GM12878 (cell line): ENCODE measurements at regions not wholly inside any gene's neighbourhood (a gene's known extent, or its start where the extent isn't known, plus 50 kb on each side); places are given as distances from the start of the nearest gene placed in this dataset.

ENCODE experiments used
- ATAC-seq: fragments of 200-7000 bp; cut with Tn5 transposase; 3 replicates; pipeline ENCODE4 v1.9.1; 2020; ENCODE audit warnings: mild to moderate bottlenecking, moderate library complexity
- BruUV-seq: library from RNA; stranded (reverse); fragments of 400-500 nt; replicated peaks from 2 replicates; lab custom pipeline; 2021; lab: Mats Ljungman, UMichigan
- CTCF ChIA-PET: fragments of 300-600 bp; sonication (Branson Sonifier 250); formaldehyde crosslinking; extraction: SDS; loops from one replicate; lab custom pipeline; 2021; ENCODE audit warnings: inconsistent platforms; lab: Yijun Ruan, JAX
- POLR2A ChIA-PET: fragments of 350-600 bp; formaldehyde crosslinking; extraction: SDS; loops from one replicate; lab custom pipeline; 2021; ENCODE audit warnings: inconsistent platforms; lab: Charles Lee
- RAD21 ChIA-PET: fragments of 300-600 bp; sonication (Branson Sonifier 250); formaldehyde crosslinking; loops from one replicate; lab custom pipeline; 2023; ENCODE audit warnings: antibody characterized with exemption; ENCODE audit not compliant: unreplicated experiment; lab: Charles Lee
- SMC1A ChIA-PET: fragments of 300-600 bp; sonication (Branson Sonifier 250); formaldehyde crosslinking; loops from one replicate; lab custom pipeline; 2023; ENCODE audit not compliant: unreplicated experiment, uncharacterized antibody; lab: Charles Lee
- DNase-seq: peaks from one replicate; pipeline ENCODE4 v3.0.0-alpha.2; 2011; ENCODE audit warnings: low read depth, low spot score
- FAIRE-seq: peaks from 3 replicates; lab custom pipeline; 2011; peaks lifted over from hg19 to GRCh38; lab: Jason Lieb, UNC
- H2AFZ ChIP-seq: 2 replicates; pipeline ENCODE4 v1.6.0; 2011; ENCODE audit warnings: low read depth, low read length, control low read depth; ENCODE audit not compliant: control insufficient read depth
- H3K27ac ChIP-seq: 2 replicates; pipeline ENCODE4 v1.5.1; 2011; ENCODE audit warnings: control low read depth; ENCODE audit not compliant: control insufficient read depth, insufficient read depth
- H3K27me3 ChIP-seq, 2 experiments: replicated peaks in 1 of 2; 2 replicates each; pipeline versions ENCODE4 v1.6.0 to v1.6.1; 2011; ENCODE audit warnings: low read length in 1 of 2; ENCODE audit not compliant: control insufficient read depth in 2 of 2, insufficient read depth in 2 of 2
- H3K36me3 ChIP-seq, 2 experiments: 2 replicates each; pipeline ENCODE4 v1.5.1; 2011; ENCODE audit warnings: low read length in 1 of 2; ENCODE audit not compliant: control insufficient read depth in 2 of 2, insufficient read depth in 2 of 2
- H3K4me1 ChIP-seq: 2 replicates; pipeline ENCODE4 v1.6.1; 2011; ENCODE audit warnings: mild to moderate bottlenecking, low read length, moderate library complexity, mixed read lengths; ENCODE audit not compliant: control insufficient read depth, insufficient read depth
- H3K4me2 ChIP-seq: 2 replicates; pipeline ENCODE4 v1.6.0; 2011; ENCODE audit warnings: control low read depth; ENCODE audit not compliant: control insufficient read depth, insufficient read depth
- H3K4me3 ChIP-seq: fragments of 200-600 bp; sonication (generic); 2 replicates; pipeline ENCODE4 v1.5.1; 2016
- H3K79me2 ChIP-seq: 2 replicates; pipeline ENCODE4 v1.6.0; 2011; ENCODE audit warnings: low read length; ENCODE audit not compliant: control insufficient read depth, insufficient read depth
- H3K9ac ChIP-seq: 2 replicates; pipeline ENCODE4 v1.8.0; 2011; ENCODE audit warnings: low read length, control low read depth, mixed read lengths; ENCODE audit not compliant: control insufficient read depth, insufficient read depth
- H3K9me3 ChIP-seq: replicated peaks from 3 replicates; pipeline ENCODE4 v1.5.1; 2011; ENCODE audit warnings: mild to moderate bottlenecking, low read length; ENCODE audit not compliant: control insufficient read depth, insufficient read depth
- H4K20me1 ChIP-seq: 2 replicates; pipeline ENCODE4 v1.6.0; 2011; ENCODE audit not compliant: control insufficient read depth, insufficient read depth
- DPF2 ChIP-seq: fragments of 450-650 bp; IDR thresholded peaks from 2 replicates; pipeline ENCODE4 v1.6.1; 2017; ENCODE audit warnings: mild to moderate bottlenecking
- GABPA ChIP-seq: IDR thresholded peaks from 2 replicates; pipeline ENCODE4 v1.6.1; 2014; ENCODE audit warnings: antibody characterized with exemption, low read depth, mild to moderate bottlenecking, inconsistent platforms
- GATAD2B ChIP-seq: fragments of 450-650 bp; conservative IDR thresholded peaks from 2 replicates; pipeline ENCODE4 v1.6.1; 2017; ENCODE audit warnings: low read depth, mild to moderate bottlenecking, moderate library complexity
- HDGF ChIP-seq: fragments of 450-650 bp; IDR thresholded peaks from 2 replicates; pipeline ENCODE4 v1.6.1; 2016; ENCODE audit warnings: antibody characterized with exemption
- MTA2 ChIP-seq: fragments of 450-650 bp; IDR thresholded peaks from 2 replicates; pipeline ENCODE4 v1.6.1; 2016; ENCODE audit warnings: low read depth, mild to moderate bottlenecking, moderate library complexity
- RAD21 ChIP-seq: IDR thresholded peaks from 2 replicates; pipeline ENCODE4 v1.6.1; 2011; ENCODE audit warnings: mild to moderate bottlenecking, low read depth, low read length, moderate library complexity; ENCODE audit not compliant: insufficient read depth
- SMARCA5 ChIP-seq: fragments of 450-650 bp; IDR thresholded peaks from 2 replicates; pipeline ENCODE4 v1.6.1; 2017; ENCODE audit warnings: mild to moderate bottlenecking
- SP1 ChIP-seq: IDR thresholded peaks from one replicate; pipeline ENCODE4 v1.6.1; 2011; ENCODE audit warnings: low read depth, low read length
- SREBF1 ChIP-seq: IDR thresholded peaks from 2 replicates; pipeline ENCODE4 v1.6.1; 2012; ENCODE audit warnings: mild to moderate bottlenecking, low read length
- SREBF2 ChIP-seq: IDR thresholded peaks from 2 replicates; pipeline ENCODE4 v1.6.1; 2012; ENCODE audit warnings: mild to moderate bottlenecking, low read length
- STAT3 ChIP-seq: IDR thresholded peaks from 2 replicates; pipeline ENCODE4 v1.6.1; 2011; ENCODE audit warnings: low read depth, low read length, improper control_type of control experiment
- TAF1 ChIP-seq: IDR thresholded peaks from 2 replicates; pipeline ENCODE4 v1.6.1; 2011; ENCODE audit warnings: mild to moderate bottlenecking, low read depth, low read length, borderline replicate concordance
- TCF3 ChIP-seq: IDR thresholded peaks from 2 replicates; pipeline ENCODE4 v1.6.1; 2012; ENCODE audit warnings: low read depth, mild to moderate bottlenecking, low read length, borderline replicate concordance; ENCODE audit not compliant: insufficient read depth
- ZNF24 ChIP-seq: fragments of 450-650 bp; IDR thresholded peaks from 2 replicates; pipeline ENCODE4 v1.6.1; 2017; ENCODE audit warnings: antibody characterized with exemption, mild to moderate bottlenecking
- WGBS: methylation state at CpG from one replicate; pipeline ENCODE4 v1.1.6; 2016; ENCODE audit warnings: low lambda C conversion rate; ENCODE audit not compliant: insufficient replicate concordance, insufficient coverage; ENCODE audit errors: missing lambda C conversion rate; 5-methylcytosine and 5-hydroxymethylcytosine counted together
- in situ Hi-C: fragments of 300-500 bp; cut with MboI; formaldehyde crosslinking; loops from 9 replicates; pipeline ENCODE4 v1.14.3; 2018; ENCODE audit warnings: mixed read lengths
- intact Hi-C: fragments of 100-400 bp; cut with micrococcal nuclease; formaldehyde crosslinking; loops from one replicate; pipeline ENCODE4 v1.14.2; 2022; ENCODE audit not compliant: unreplicated experiment
- TF ChIP-seq, protein P1 (sequence below): IDR thresholded peaks from 2 replicates; pipeline ENCODE4 v1.6.1; 2011; ENCODE audit warnings: low read depth, low read length, improper control_type of control experiment, borderline replicate concordance
- TF ChIP-seq, protein P2 (sequence below): fragments of 450-650 bp; IDR thresholded peaks from 2 replicates; pipeline ENCODE4 v1.6.1; 2017; ENCODE audit warnings: mild to moderate bottlenecking, moderate library complexity

DNA sequence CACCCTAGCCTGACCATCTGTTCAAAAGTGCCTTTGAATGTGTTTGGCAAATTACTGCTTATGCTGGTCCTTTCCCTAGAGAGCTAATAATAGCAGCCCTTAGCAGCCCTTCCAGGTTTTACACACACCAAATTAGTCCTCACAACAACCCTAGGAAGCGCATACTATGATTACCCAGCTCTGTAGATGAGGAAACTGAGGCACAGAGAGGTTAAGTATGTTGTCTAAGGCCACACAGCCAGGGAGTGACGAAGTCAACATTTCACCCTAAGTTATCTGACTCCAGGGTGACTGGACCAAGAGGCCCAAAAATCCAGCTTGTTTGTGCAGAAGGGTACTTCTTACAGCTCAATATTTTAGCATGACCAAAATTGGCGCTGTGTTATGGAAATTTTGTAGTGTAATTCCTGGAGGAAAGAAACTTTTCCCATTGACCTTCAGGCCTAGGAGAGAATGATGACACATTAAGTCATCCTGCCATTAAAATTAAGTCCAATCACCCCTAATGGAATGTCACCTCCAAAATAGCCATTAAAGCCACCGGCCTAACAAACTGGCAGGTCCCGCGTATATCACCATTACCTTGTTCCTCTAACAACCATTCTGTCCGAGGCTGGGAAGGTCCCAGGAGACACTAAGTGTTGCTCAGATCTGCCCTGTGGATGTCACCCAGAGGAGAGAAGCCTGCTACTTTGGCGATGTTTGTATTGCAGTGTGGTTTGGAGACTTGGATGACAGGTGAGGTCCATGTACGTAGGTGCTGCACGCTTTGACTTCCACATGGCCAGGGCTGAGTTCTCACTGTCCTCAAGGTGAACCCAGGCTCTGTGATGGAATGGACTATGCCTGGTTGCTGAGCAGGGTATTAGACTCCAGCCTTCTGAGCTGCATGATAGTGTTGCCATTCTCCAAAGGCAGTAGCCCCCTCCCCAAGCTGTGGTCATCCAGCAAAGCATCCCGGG lies 258.3 kb downstream of the TOMM20 start:
- no peak overlapping the region for H3K27ac ChIP-seq
- ChIA-PET CTCF (interaction anchor here (1.0 to 1.4 kb wide), 2 partner anchors 23 to 25 kb away, joined by 3 read pairs; no protein-coding TSS in a partner anchor), SMC1A (interaction anchor here (0.9 to 1.1 kb wide), 3 partner anchors 28 to 250 kb away, joined by 3 to 4 read pairs (median 3); no protein-coding TSS in a partner anchor), RAD21 (no interaction called here), POLR2A (interaction anchor here (0.6 kb wide), 1 partner anchor 78 kb away, joined by 8 read pairs; no protein-coding TSS in a partner anchor)
- TF ChIP-seq SREBF2: no peak
- TF ChIP-seq, protein P1, sequence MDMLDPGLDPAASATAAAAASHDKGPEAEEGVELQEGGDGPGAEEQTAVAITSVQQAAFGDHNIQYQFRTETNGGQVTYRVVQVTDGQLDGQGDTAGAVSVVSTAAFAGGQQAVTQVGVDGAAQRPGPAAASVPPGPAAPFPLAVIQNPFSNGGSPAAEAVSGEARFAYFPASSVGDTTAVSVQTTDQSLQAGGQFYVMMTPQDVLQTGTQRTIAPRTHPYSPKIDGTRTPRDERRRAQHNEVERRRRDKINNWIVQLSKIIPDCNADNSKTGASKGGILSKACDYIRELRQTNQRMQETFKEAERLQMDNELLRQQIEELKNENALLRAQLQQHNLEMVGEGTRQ: no peak
- TF ChIP-seq GABPA: no peak
- TF ChIP-seq TAF1: no peak
- no peak for TF ChIP-seq RAD21
- TF ChIP-seq SREBF1: no peak
- no peak for TF ChIP-seq STAT3
- no peak for TF ChIP-seq DPF2
- TF ChIP-seq MTA2: no peak
- no peak for TF ChIP-seq GATAD2B
- no peak for TF ChIP-seq TCF3
- TF ChIP-seq SP1: no peak
- no peak for TF ChIP-seq HDGF
- TF ChIP-seq SMARCA5: no peak
- TF ChIP-seq, protein P2, sequence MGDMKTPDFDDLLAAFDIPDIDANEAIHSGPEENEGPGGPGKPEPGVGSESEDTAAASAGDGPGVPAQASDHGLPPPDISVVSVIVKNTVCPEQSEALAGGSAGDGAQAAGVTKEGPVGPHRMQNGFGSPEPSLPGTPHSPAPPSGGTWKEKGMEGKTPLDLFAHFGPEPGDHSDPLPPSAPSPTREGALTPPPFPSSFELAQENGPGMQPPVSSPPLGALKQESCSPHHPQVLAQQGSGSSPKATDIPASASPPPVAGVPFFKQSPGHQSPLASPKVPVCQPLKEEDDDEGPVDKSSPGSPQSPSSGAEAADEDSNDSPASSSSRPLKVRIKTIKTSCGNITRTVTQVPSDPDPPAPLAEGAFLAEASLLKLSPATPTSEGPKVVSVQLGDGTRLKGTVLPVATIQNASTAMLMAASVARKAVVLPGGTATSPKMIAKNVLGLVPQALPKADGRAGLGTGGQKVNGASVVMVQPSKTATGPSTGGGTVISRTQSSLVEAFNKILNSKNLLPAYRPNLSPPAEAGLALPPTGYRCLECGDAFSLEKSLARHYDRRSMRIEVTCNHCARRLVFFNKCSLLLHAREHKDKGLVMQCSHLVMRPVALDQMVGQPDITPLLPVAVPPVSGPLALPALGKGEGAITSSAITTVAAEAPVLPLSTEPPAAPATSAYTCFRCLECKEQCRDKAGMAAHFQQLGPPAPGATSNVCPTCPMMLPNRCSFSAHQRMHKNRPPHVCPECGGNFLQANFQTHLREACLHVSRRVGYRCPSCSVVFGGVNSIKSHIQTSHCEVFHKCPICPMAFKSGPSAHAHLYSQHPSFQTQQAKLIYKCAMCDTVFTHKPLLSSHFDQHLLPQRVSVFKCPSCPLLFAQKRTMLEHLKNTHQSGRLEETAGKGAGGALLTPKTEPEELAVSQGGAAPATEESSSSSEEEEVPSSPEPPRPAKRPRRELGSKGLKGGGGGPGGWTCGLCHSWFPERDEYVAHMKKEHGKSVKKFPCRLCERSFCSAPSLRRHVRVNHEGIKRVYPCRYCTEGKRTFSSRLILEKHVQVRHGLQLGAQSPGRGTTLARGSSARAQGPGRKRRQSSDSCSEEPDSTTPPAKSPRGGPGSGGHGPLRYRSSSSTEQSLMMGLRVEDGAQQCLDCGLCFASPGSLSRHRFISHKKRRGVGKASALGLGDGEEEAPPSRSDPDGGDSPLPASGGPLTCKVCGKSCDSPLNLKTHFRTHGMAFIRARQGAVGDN: no peak
- TF ChIP-seq ZNF24: no peak
- BruUV-seq: no TSS peak
- H4K20me1 ChIP-seq: no peaks in the 10 kb centered on the region
- intact Hi-C loops: no loop called here
- 74% methylated on average over 11 of the region's 11 CpGs for WGBS
- H3K4me2 ChIP-seq: no peak overlapping the region
- no peak overlapping the region for H3K4me3 ChIP-seq
- ATAC-seq (peak; percentile 11; the same call in 1 of the 3 replicates), FAIRE-seq (no peak), DNase-seq (no peak)
- peaks cover 4% of the 10 kb centered on the region; the same call in 2 of the 3 replicates for H3K9me3 ChIP-seq
- H3K36me3 ChIP-seq: no peaks in the 10 kb centered on the region
- H2AFZ ChIP-seq: no peak overlapping the region
- no peak overlapping the region for H3K9ac ChIP-seq
- H3K27me3 ChIP-seq: no peaks in the 10 kb centered on the region
- no peaks in the 10 kb centered on the region for H3K79me2 ChIP-seq
- in situ Hi-C loops: no loop called here
- H3K4me1 ChIP-seq: peaks cover 8% of the 10 kb centered on the region; the same call in 1 of the 2 replicates
